Progenitor cell of endocrine pancreas (in vitro differentiated cells): ENCODE measurements at regions not wholly inside any gene's neighbourhood (a gene's known extent, or its start where the extent isn't known, plus 50 kb on each side); places are given as distances from the start of the nearest gene placed in this dataset.

Source experiments
- DNase-seq: peaks from one replicate; pipeline ENCODE4 v3.0.0; 2021; ENCODE audit warnings: low spot score; ENCODE audit not compliant: unreplicated experiment
- H3K27ac Mint-ChIP-seq: 2 replicates; pipeline ENCODE4 v1.8.0; 2021; ENCODE audit warnings: mild to moderate bottlenecking, moderate library complexity, mixed read lengths
- H3K27me3 Mint-ChIP-seq: 2 replicates; pipeline ENCODE4 v1.8.0; 2021; ENCODE audit warnings: mixed read lengths
- H3K36me3 Mint-ChIP-seq: 2 replicates; pipeline ENCODE4 v1.8.0; 2022; ENCODE audit warnings: mixed read lengths; ENCODE audit not compliant: insufficient read depth
- H3K4me1 Mint-ChIP-seq: 2 replicates; pipeline ENCODE4 v1.8.0; 2021; ENCODE audit warnings: low read depth, mixed read lengths
- H3K4me3 Mint-ChIP-seq: 2 replicates; pipeline ENCODE4 v1.8.0; 2021; ENCODE audit warnings: low read depth, mild to moderate bottlenecking, moderate library complexity, mixed read lengths
- H3K9me3 Mint-ChIP-seq: 2 replicates; pipeline ENCODE4 v1.8.0; 2021; ENCODE audit warnings: low read depth, mixed read lengths
- TF ChIP-seq, protein P1 (sequence below): fragments of 200-600 bp; sonication (generic); IDR thresholded peaks from one replicate; pipeline ENCODE4 v1.5.0; 2021; ENCODE audit warnings: antibody characterized with exemption, mild to moderate bottlenecking; ENCODE audit not compliant: unreplicated experiment

DNA sequence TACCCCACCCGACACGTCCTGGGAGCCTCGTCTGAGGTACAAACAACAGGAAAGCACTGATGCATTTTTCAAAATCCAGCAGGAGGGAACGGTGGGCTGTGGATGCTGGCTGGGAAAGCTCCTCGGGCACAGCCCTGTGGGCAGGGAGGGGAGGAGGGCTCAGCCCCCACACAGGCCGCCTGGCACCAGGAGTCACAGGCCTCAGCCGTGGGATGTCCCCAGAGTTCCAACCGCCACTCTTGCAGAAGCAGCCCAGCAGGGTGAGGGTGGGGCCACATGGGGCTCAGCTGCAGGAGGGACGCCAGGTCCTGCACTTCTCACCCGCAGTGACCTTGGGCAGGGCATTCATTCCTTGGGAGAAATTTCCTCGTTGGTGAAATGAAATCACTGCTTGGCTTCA lies 274.6 kb downstream of the BRD1 start:
- Mint-ChIP-seq H3K4me3 (no peak overlapping the region), H3K9me3 (no peaks in the 10 kb centered on the region), H3K4me1 (peaks cover 9% of the 10 kb centered on the region), H3K27ac (no peak overlapping the region), H3K36me3 (no peaks in the 10 kb centered on the region), H3K27me3 (no peaks in the 10 kb centered on the region)
- DNase-seq, result no peak
- TF ChIP-seq, protein P1, sequence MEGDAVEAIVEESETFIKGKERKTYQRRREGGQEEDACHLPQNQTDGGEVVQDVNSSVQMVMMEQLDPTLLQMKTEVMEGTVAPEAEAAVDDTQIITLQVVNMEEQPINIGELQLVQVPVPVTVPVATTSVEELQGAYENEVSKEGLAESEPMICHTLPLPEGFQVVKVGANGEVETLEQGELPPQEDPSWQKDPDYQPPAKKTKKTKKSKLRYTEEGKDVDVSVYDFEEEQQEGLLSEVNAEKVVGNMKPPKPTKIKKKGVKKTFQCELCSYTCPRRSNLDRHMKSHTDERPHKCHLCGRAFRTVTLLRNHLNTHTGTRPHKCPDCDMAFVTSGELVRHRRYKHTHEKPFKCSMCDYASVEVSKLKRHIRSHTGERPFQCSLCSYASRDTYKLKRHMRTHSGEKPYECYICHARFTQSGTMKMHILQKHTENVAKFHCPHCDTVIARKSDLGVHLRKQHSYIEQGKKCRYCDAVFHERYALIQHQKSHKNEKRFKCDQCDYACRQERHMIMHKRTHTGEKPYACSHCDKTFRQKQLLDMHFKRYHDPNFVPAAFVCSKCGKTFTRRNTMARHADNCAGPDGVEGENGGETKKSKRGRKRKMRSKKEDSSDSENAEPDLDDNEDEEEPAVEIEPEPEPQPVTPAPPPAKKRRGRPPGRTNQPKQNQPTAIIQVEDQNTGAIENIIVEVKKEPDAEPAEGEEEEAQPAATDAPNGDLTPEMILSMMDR, result no peak

DNA sequence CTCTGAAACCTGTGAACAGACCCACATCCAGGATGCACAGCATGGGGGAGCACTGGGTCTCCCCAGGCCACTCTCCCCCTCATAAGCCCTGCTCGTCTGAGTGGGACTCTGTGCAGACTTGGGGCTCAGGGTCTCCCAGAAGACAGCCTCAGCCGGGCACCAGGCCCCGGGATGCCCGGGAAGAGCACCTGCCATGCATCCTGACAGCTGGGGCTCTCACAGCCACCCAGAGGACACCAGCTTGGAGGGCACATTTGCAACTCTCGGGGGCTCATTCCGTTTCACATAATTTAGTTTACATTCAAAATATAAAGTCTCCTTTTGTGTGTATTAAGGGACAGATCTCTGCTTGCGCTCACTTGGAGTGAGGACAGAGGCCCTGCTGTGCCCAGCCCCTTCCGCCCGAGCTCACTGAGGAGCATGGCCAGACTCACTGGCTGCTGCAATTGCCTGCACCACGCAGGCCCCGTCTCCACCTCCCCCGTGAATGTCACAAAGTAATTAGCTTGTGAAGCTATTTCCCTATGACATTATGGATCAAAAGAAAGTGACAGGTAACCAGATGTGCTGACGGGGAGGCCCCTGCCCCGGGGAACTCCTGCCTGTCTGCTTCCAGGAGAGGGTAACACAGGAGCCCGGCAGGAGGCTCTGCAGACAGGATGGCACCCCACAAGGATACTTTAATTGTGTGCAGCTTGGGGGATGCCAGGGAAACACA lies 275.6 kb downstream of the BRD1 start:
- Mint-ChIP-seq H3K4me3 (no peak overlapping the region), H3K9me3 (no peaks in the 10 kb centered on the region), H3K36me3 (no peaks in the 10 kb centered on the region), H3K4me1 (peaks cover 11% of the 10 kb centered on the region), H3K27me3 (no peaks in the 10 kb centered on the region), H3K27ac (no peak overlapping the region)
- DNase-seq, result no peak
- TF ChIP-seq, protein P1, result no peak

DNA sequence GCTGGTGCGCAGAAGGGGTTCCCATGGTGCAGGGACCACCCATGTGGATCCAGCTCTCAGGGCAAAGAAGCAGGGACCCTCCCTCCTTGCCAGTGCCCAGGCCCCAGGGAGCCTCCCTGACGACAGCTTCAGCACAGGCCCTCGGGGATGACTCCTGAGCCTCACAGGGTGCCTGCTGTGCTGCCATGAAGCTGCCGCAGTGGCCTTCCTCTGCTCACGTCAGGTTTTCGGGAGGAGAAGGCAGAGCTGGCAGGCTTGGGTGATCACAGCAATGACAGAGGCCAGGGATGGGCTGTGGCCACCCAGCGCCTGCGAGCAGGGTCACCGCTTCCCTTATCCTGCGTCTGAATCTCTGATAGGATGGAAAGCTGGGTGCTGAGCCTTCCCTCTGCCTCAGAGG lies 276.2 kb downstream of the BRD1 start:
- peaks cover 11% of the 10 kb centered on the region for H3K4me1 Mint-ChIP-seq

DNA sequence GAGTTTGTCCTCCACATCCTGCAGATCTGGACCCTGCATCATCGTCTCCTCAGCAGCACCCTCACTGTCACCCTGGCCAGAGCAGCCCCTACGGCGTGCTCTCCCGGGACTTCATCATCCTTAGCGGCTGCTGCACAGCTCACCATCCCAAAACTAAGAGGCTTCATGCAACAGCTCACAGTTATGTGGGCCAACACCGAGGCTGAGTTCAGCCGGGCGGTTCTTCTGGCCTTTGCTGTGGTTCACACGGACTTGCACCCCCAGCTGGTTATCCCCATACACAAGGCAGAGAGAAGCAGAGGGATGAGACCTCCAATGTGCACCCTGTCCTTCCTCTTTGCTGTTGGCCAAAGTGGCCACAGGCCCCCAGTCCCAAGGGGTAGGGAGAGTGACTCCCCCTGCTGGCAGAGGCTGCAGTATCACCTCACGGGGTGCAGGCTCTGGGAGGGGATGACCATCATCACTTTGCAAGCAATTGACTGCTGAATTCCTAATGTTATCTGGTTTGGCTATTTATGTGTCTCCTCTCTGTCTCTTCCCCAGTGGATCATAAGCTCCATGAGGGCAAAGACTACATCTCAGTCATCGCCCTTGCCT lies 276.8 kb downstream of the BRD1 start:
- TF ChIP-seq, protein P1, result no peak
- no peaks in the 10 kb centered on the region for H3K36me3 Mint-ChIP-seq
- no peak overlapping the region for H3K4me3 Mint-ChIP-seq
- H3K4me1 Mint-ChIP-seq, result peaks cover 11% of the 10 kb centered on the region
- no peak for DNase-seq
- no peak overlapping the region for H3K27ac Mint-ChIP-seq
- no peaks in the 10 kb centered on the region for H3K27me3 Mint-ChIP-seq
- H3K9me3 Mint-ChIP-seq, result no peaks in the 10 kb centered on the region

More for the DNA sequence above, 276.2 kb downstream of the BRD1 start:
- TF ChIP-seq, protein P1, result no peak
- Mint-ChIP-seq H3K27ac (no peak overlapping the region), H3K9me3 (no peaks in the 10 kb centered on the region), H3K4me3 (no peak overlapping the region), H3K27me3 (no peaks in the 10 kb centered on the region), H3K36me3 (no peaks in the 10 kb centered on the region)
- no peak for DNase-seq

DNA sequence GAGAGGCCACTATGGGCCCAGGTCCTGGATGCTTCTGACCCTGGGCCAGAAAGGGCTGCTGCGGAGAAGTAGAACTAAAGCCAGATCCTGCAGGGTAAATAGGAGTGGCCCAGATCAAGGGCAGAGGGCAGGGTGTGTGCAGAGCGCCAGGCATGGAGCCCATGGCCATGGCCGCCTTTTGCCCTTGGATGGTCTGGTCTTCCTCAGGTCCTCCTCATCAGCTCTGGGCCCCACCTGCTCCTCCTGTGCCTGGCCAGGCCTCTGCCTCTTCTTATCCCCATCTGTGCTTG lies 277.6 kb downstream of the BRD1 start:
- H3K4me1 Mint-ChIP-seq, result peaks cover 11% of the 10 kb centered on the region
- H3K4me3 Mint-ChIP-seq, result no peak overlapping the region

More for the DNA sequence above, 277.6 kb downstream of the BRD1 start:
- TF ChIP-seq, protein P1, result no peak
- Mint-ChIP-seq H3K27me3 (no peaks in the 10 kb centered on the region), H3K27ac (peak overlapping the region; percentile 38), H3K36me3 (no peaks in the 10 kb centered on the region), H3K9me3 (no peaks in the 10 kb centered on the region)
- DNase-seq, result no peak
